Lower leg skin (tissue), 3 donors: ENCODE measurements at regions not wholly inside any gene's neighbourhood (a gene's known extent, or its start where the extent isn't known, plus 50 kb on each side); places are given as distances from the start of the nearest gene placed in this dataset.

Experiments used
- CTCF ChIP-seq, 3 donors: fragments of 450-650 bp; IDR thresholded peaks; one replicate each; pipeline ENCODE4 v1.5.1; 2016; ENCODE audit warnings: antibody characterized with exemption in 3 of 3, mild to moderate bottlenecking in 3 of 3, moderate library complexity in 2 of 3
- POLR2A ChIP-seq, 2 donors: fragments of 450-650 bp; IDR thresholded peaks; one replicate each; pipeline ENCODE4 v1.6.1; 2016 to 2017; ENCODE audit warnings: antibody characterized with exemption in 2 of 2, mild to moderate bottlenecking in 1 of 2, moderate library complexity in 1 of 2

- TF ChIP-seq CTCF (IDR thresholded peaks at IDR 0.05) (no peak), POLR2A (IDR thresholded peaks at IDR 0.05) (no peak)
Measured at GRCh38 chr10:130926442-130926841, 385.1 kb downstream of the TCERG1L start.
